Activated CD4-positive, alpha-beta T cell treated with anti-CD3 and anti-CD28 coated beads, Interleukin-2, amount 10 ng/mL, durations not matched to agents 7 days and 5 days (primary cell): ENCODE measurements at regions not wholly inside any gene's neighbourhood (a gene's known extent, or its start where the extent isn't known, plus 50 kb on each side); places are given as distances from the start of the nearest gene placed in this dataset.

ENCODE experiments used
- CTCF ChIA-PET: fragments of 350-600 bp; sonication (Branson Sonifier 250); formaldehyde crosslinking; loops from one replicate; lab custom pipeline; 2021; ENCODE audit warnings: antibody characterized with exemption; lab: Charles Lee
- POLR2A ChIA-PET: fragments of 350-600 bp; sonication (Branson Sonifier 250); formaldehyde crosslinking; loops from one replicate; lab custom pipeline; 2021; ENCODE audit warnings: antibody characterized with exemption; lab: Charles Lee
- DNase-seq: peaks from one replicate; pipeline ENCODE4 v3.0.0-alpha.2; 2020
- H3K27ac Mint-ChIP-seq: one replicate; pipeline ENCODE4 v1.8.0; 2021; ENCODE audit warnings: mild to moderate bottlenecking, moderate library complexity, mixed read lengths
- H3K27me3 Mint-ChIP-seq: one replicate; pipeline ENCODE4 v1.8.0; 2021; ENCODE audit warnings: mixed read lengths
- H3K36me3 Mint-ChIP-seq: one replicate; pipeline ENCODE4 v1.8.0; 2021; ENCODE audit warnings: low read depth, mixed read lengths
- H3K4me1 Mint-ChIP-seq: one replicate; pipeline ENCODE4 v1.8.0; 2021; ENCODE audit warnings: mixed read lengths
- H3K4me3 Mint-ChIP-seq: one replicate; pipeline ENCODE4 v1.8.0; 2021; ENCODE audit warnings: mild to moderate bottlenecking, moderate library complexity, mixed read lengths
- H3K9me3 Mint-ChIP-seq: one replicate; pipeline ENCODE4 v1.8.0; 2021; ENCODE audit warnings: mixed read lengths

DNA sequence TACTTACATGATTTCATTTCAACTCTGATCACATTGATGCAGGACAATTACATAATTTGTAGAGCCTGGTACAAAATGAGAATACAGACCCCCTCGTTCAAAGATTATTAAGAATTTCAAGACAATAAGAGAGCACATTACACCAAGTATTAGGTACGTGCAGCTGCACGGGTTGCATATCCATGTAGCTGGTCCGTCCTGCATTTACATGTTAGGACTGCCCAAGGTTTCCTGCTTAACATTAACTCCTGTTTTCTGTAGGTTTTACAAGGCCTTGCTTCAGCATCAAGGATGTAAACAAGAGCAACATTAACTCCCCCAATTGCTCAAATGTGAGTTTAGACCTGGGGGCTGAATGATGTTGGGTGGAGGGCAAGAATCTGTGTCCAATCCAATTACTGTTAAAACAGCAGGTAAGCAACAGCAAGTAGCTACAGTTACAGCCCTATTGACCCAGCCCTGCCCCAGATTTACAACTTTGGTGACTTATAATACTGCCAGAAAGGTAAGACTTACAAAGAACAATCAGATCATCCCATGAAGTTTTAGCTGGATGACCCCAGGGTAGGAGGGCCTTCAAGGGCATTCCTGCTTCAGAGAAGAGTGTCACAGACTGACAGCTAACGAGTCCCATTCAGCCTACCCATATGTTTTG lies 127.4 kb upstream of the PPP2R3A start:
- no peak for DNase-seq
- ChIA-PET POLR2A (no interaction called here), CTCF (interaction anchor here (1.2 kb wide), 1 partner anchor 40 kb away, joined by 3 read pairs; no protein-coding TSS in a partner anchor)
- no peak overlapping the region for H3K4me3 Mint-ChIP-seq
- no peak overlapping the region for H3K27ac Mint-ChIP-seq
- H3K36me3 Mint-ChIP-seq, result no peaks in the 10 kb centered on the region
- H3K9me3 Mint-ChIP-seq, result no peaks in the 10 kb centered on the region
- H3K27me3 Mint-ChIP-seq, result no peaks in the 10 kb centered on the region
- no peaks in the 10 kb centered on the region for H3K4me1 Mint-ChIP-seq

DNA sequence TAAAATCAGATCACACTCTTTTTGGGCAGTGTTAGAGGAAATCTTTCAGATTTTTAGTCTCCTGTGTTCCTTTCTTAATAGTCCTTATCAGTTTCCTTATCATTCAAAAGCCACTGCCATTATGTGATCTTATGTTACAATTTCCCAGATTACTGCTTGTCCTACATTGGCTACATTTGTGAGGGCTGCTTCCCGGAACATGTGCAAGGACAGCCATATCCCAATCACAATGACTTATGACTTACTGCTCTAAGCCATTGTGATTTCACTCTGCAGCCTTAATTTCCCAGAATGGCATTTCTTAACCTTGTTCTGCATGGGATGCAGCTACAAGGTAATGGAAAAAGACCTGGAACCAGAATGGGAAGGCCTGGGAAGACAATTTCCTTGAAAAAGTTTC lies 125.1 kb upstream of the PPP2R3A start:
- Mint-ChIP-seq H3K27ac (no peak overlapping the region), H3K27me3 (no peaks in the 10 kb centered on the region), H3K9me3 (no peaks in the 10 kb centered on the region), H3K36me3 (no peaks in the 10 kb centered on the region), H3K4me1 (no peaks in the 10 kb centered on the region), H3K4me3 (no peak overlapping the region)
- ChIA-PET CTCF (no interaction called here), POLR2A (no interaction called here)
- no peak for DNase-seq

DNA sequence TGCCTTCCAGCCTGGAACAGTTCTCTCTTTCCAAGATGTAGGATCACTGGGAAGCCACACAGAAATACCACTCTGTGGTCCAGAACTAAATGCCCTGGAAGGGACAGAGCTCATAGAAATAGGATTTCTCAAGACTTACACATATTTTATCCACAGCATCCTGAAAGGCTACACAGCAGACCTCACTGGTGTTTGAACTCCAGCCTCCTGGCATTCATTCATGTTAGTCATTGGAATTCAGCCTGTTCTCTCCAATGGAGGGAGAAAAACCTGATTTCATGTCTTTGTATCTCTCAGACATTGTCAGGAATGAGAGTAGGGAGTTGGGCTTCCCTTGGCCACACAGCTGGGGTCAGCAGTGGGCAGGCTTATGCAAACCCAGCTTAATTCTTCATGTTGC lies 121.1 kb upstream of the PPP2R3A start:
- no peaks in the 10 kb centered on the region for H3K9me3 Mint-ChIP-seq
- POLR2A ChIA-PET, result no interaction called here
- H3K4me1 Mint-ChIP-seq, result no peaks in the 10 kb centered on the region
- H3K27me3 Mint-ChIP-seq, result no peaks in the 10 kb centered on the region
- no peak overlapping the region for H3K27ac Mint-ChIP-seq
- H3K4me3 Mint-ChIP-seq, result no peak overlapping the region
- H3K36me3 Mint-ChIP-seq, result no peaks in the 10 kb centered on the region
- CTCF ChIA-PET, result no interaction called here
- DNase-seq, result no peak

GRCh38 chr3:135848051-135848450 lies 117.5 kb upstream of the PPP2R3A start:
- CTCF ChIA-PET, result no interaction called here
- no peak for DNase-seq
- Mint-ChIP-seq H3K9me3 (no peaks in the 10 kb centered on the region), H3K4me3 (no peak overlapping the region), H3K4me1 (no peaks in the 10 kb centered on the region), H3K27me3 (no peaks in the 10 kb centered on the region), H3K27ac (no peak overlapping the region), H3K36me3 (no peaks in the 10 kb centered on the region)
- POLR2A ChIA-PET, result no interaction called here

GRCh38 chr3:135849827-135850226 lies 115.7 kb upstream of the PPP2R3A start:
- H3K36me3 Mint-ChIP-seq, result no peaks in the 10 kb centered on the region
- ChIA-PET POLR2A (no interaction called here), CTCF (no interaction called here)
- H3K4me1 Mint-ChIP-seq, result no peaks in the 10 kb centered on the region
- no peak overlapping the region for H3K27ac Mint-ChIP-seq
- H3K4me3 Mint-ChIP-seq, result no peak overlapping the region
- no peaks in the 10 kb centered on the region for H3K9me3 Mint-ChIP-seq
- no peak for DNase-seq
- H3K27me3 Mint-ChIP-seq, result no peaks in the 10 kb centered on the region

GRCh38 chr3:135851201-135852081 lies 114.1 kb upstream of the PPP2R3A start:
- H3K9me3 Mint-ChIP-seq, result no peaks in the 10 kb centered on the region
- no peak overlapping the region for H3K4me3 Mint-ChIP-seq
- no peaks in the 10 kb centered on the region for H3K27me3 Mint-ChIP-seq
- no peak for DNase-seq
- no peaks in the 10 kb centered on the region for H3K4me1 Mint-ChIP-seq
- CTCF ChIA-PET, result no interaction called here
- POLR2A ChIA-PET, result no interaction called here
- H3K36me3 Mint-ChIP-seq, result no peaks in the 10 kb centered on the region
- no peak overlapping the region for H3K27ac Mint-ChIP-seq

GRCh38 chr3:135853981-135854380 lies 111.5 kb upstream of the PPP2R3A start:
- H3K4me3 Mint-ChIP-seq, result no peak overlapping the region
- H3K4me1 Mint-ChIP-seq, result no peaks in the 10 kb centered on the region
- H3K36me3 Mint-ChIP-seq, result no peaks in the 10 kb centered on the region
- no peaks in the 10 kb centered on the region for H3K27me3 Mint-ChIP-seq
- POLR2A ChIA-PET, result no interaction called here
- H3K27ac Mint-ChIP-seq, result no peak overlapping the region
- DNase-seq, result no peak
- CTCF ChIA-PET, result no interaction called here
- no peaks in the 10 kb centered on the region for H3K9me3 Mint-ChIP-seq

- POLR2A ChIA-PET, result no interaction called here
- no peaks in the 10 kb centered on the region for H3K9me3 Mint-ChIP-seq
- H3K4me1 Mint-ChIP-seq, result no peaks in the 10 kb centered on the region
- no peaks in the 10 kb centered on the region for H3K36me3 Mint-ChIP-seq
- CTCF ChIA-PET, result no interaction called here
- no peaks in the 10 kb centered on the region for H3K27me3 Mint-ChIP-seq
- no peak for DNase-seq
- no peak overlapping the region for H3K4me3 Mint-ChIP-seq
- no peak overlapping the region for H3K27ac Mint-ChIP-seq
These were observed 104.8 kb upstream of the PPP2R3A start for GRCh38 chr3:135860761-135861160.

DNA sequence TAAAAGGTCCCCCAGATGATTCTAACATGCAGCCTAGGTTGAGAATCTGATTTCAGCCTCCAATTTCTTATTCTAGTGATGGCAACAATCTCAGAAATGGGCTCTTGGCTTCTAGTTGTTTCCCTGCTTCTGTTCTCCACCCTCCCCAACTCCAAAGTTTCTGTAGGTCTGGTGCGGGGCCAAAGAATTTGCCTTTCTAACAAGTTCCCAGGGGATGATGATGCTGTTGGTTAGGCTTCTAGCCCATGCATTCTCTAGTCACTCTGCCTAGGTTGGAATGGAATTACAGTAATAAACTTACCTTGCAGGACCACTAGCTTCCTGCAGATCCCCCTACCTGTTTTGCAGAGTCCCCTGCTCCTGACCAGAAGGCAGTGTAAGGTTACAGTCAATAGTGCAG lies 103.2 kb upstream of the PPP2R3A start:
- CTCF ChIA-PET, result no interaction called here
- no peaks in the 10 kb centered on the region for H3K9me3 Mint-ChIP-seq
- H3K36me3 Mint-ChIP-seq, result no peaks in the 10 kb centered on the region
- POLR2A ChIA-PET, result no interaction called here
- H3K4me1 Mint-ChIP-seq, result no peaks in the 10 kb centered on the region
- no peak overlapping the region for H3K4me3 Mint-ChIP-seq
- no peak overlapping the region for H3K27ac Mint-ChIP-seq
- no peaks in the 10 kb centered on the region for H3K27me3 Mint-ChIP-seq
- no peak for DNase-seq

GRCh38 chr3:135864060-135864459 lies 101.5 kb upstream of the PPP2R3A start:
- H3K9me3 Mint-ChIP-seq, result no peaks in the 10 kb centered on the region

GRCh38 chr3:135865085-135865484 lies 100.4 kb upstream of the PPP2R3A start:
- DNase-seq, result no peak
- CTCF ChIA-PET, result interaction anchor here (0.6 kb wide), 1 partner anchor 445 kb away, joined by 4 read pairs; no protein-coding TSS in a partner anchor
- POLR2A ChIA-PET, result no interaction called here
- no peaks in the 10 kb centered on the region for H3K36me3 Mint-ChIP-seq
- no peaks in the 10 kb centered on the region for H3K27me3 Mint-ChIP-seq
- no peaks in the 10 kb centered on the region for H3K4me1 Mint-ChIP-seq
- no peak overlapping the region for H3K27ac Mint-ChIP-seq
- H3K4me3 Mint-ChIP-seq, result no peak overlapping the region
- no peaks in the 10 kb centered on the region for H3K9me3 Mint-ChIP-seq

More at GRCh38 chr3:135864060-135864459, 101.5 kb upstream of the PPP2R3A start:
- no peak for DNase-seq
- CTCF ChIA-PET, result no interaction called here
- Mint-ChIP-seq H3K27ac (no peak overlapping the region), H3K4me1 (no peaks in the 10 kb centered on the region), H3K27me3 (no peaks in the 10 kb centered on the region), H3K36me3 (no peaks in the 10 kb centered on the region), H3K4me3 (no peak overlapping the region)
- POLR2A ChIA-PET, result no interaction called here

DNA sequence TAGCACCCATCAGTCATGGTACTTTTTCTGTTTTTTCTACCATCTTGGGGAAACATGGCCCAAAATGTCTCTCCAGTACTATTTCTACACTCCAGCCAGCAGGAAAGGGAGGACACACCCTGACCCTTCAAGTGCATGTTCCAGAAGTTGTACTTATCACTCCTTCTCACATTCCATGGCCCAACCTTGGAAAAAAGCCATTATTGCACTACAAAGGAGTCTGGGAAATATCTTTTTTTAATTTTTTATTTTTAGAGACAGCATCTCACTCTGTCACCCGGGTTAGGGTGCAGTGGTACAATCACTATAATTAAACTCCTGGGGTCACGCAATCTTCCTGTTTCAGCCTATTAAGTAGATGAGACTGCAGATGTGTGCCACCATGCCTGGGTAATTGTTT lies 100.0 kb upstream of the PPP2R3A start:
- Mint-ChIP-seq H3K4me1 (no peaks in the 10 kb centered on the region), H3K4me3 (no peak overlapping the region), H3K9me3 (no peaks in the 10 kb centered on the region), H3K27ac (no peak overlapping the region), H3K36me3 (no peaks in the 10 kb centered on the region), H3K27me3 (no peaks in the 10 kb centered on the region)
- DNase-seq, result no peak
- POLR2A ChIA-PET, result no interaction called here
- CTCF ChIA-PET, result no interaction called here

DNA sequence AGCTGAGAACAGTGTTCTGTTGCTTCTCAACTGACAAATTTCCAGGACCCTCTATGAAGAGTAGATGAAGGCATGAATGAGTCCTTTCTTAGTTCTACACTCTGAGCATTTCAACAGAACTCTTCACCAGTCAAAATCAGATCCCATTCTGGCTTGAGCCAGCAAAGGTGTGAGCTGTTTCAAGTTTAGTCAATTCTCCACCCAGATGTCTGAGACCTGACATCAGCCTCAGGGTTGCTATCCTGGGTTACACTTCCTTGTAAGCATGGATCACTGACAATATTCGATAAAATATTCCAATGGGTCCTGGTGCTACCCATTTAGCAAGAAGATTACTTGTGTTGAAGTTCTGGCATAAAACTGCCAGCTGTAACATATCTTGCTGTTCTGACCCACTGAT lies 97.6 kb upstream of the PPP2R3A start:
- CTCF ChIA-PET, result no interaction called here
- POLR2A ChIA-PET, result no interaction called here
- Mint-ChIP-seq H3K27me3 (no peaks in the 10 kb centered on the region), H3K4me3 (no peak overlapping the region), H3K36me3 (no peaks in the 10 kb centered on the region), H3K4me1 (no peaks in the 10 kb centered on the region), H3K9me3 (no peaks in the 10 kb centered on the region), H3K27ac (no peak overlapping the region)
- DNase-seq, result no peak
